ENCODE measurements at regions not wholly inside any gene's neighbourhood (a gene's known extent, or its start where the extent isn't known, plus 50 kb on each side); places are given as distances from the start of the nearest gene placed in this dataset.

DNA sequence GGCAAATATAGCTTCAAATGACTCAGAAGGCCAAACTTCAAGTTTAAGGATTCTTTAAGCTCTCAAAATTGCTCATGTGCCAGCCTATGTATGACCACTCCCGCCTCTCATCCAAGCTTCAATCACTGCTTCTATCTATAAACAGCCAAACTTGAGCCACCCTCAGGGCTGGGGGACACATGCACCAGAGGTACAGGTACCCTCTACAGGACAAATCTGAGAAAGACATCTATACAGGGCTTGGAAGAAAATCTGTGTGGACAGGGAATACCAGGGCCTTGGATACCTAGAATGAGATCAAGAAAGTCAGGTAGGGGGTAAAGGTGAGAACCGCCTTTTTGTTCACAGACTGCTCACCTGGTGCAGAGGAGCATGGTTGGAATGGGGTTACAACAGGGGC lies 217.9 kb downstream of the ATPSCKMT start:
- H3K4me1 ChIP-seq (ENCODE audit: low read depth, poor library complexity, severe bottlenecking), result no peaks in the 10 kb centered on the region
- no peaks in the 10 kb centered on the region for H3K36me3 ChIP-seq (ENCODE audit: insufficient read depth)
- no peaks in the 10 kb centered on the region for H3K79me2 ChIP-seq (ENCODE audit: insufficient read depth, low read depth)
- no peaks in the 10 kb centered on the region for H4K20me1 ChIP-seq (ENCODE audit: insufficient read depth)
- H3K4me3 ChIP-seq (IDR thresholded peaks at IDR 0.05; ENCODE audit: insufficient read depth, low read depth, low read length), result no peak overlapping the region
- no peak overlapping the region for H2AFZ ChIP-seq (ENCODE audit: low read depth)
- no peak overlapping the region for H3K9ac ChIP-seq
- H3K4me2 ChIP-seq, result no peak overlapping the region
- H3K27me3 ChIP-seq (ENCODE audit: insufficient read depth, low read depth), result no peaks in the 10 kb centered on the region
- no peak overlapping the region for H3K27ac ChIP-seq
- TF ChIP-seq, protein P1, sequence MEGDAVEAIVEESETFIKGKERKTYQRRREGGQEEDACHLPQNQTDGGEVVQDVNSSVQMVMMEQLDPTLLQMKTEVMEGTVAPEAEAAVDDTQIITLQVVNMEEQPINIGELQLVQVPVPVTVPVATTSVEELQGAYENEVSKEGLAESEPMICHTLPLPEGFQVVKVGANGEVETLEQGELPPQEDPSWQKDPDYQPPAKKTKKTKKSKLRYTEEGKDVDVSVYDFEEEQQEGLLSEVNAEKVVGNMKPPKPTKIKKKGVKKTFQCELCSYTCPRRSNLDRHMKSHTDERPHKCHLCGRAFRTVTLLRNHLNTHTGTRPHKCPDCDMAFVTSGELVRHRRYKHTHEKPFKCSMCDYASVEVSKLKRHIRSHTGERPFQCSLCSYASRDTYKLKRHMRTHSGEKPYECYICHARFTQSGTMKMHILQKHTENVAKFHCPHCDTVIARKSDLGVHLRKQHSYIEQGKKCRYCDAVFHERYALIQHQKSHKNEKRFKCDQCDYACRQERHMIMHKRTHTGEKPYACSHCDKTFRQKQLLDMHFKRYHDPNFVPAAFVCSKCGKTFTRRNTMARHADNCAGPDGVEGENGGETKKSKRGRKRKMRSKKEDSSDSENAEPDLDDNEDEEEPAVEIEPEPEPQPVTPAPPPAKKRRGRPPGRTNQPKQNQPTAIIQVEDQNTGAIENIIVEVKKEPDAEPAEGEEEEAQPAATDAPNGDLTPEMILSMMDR (conservative IDR thresholded peaks at IDR 0.05; ENCODE audit: low read depth, low read length), result no peak

DNA sequence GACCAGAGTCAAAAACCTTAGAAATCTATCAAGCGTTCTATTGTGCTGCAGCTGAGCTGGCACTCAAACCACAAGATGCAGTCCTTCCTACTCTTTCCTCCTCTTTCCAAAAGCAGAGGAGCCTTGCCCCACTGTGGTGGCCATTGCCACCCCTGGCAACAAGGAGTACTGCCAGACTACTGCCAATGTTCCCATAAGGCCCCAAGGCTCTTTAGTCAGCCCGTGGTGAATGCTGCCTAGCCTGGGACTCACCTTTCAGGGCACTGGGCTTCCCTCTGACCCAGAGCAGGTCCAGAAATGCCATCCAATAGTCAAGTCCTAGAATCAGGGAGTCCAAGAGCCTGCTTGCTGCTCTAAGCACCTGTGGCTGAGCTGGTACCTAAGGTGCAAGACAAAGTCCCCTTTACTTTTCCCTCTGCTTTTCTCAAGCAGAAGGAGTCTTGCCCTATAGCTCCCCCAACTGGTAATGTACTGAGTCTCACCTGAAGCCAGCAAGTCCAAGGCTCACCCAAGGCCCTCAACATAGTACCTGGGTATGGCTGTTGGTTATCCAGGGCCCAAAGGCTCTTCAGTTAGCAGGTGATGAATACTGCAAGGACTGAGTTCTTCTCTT lies 219.4 kb downstream of the ATPSCKMT start:
- Histone ChIP-seq H3K27ac (no peak overlapping the region), H3K4me3 (IDR thresholded peaks at IDR 0.05; ENCODE audit: insufficient read depth, low read depth, low read length) (no peak overlapping the region), H4K20me1 (ENCODE audit: insufficient read depth) (no peaks in the 10 kb centered on the region), H3K9ac (no peak overlapping the region), H3K79me2 (ENCODE audit: insufficient read depth, low read depth) (no peaks in the 10 kb centered on the region), H2AFZ (ENCODE audit: low read depth) (no peak overlapping the region), H3K4me2 (no peak overlapping the region), H3K27me3 (ENCODE audit: insufficient read depth, low read depth) (no peaks in the 10 kb centered on the region), H3K36me3 (ENCODE audit: insufficient read depth) (no peaks in the 10 kb centered on the region), H3K4me1 (ENCODE audit: low read depth, poor library complexity, severe bottlenecking) (no peaks in the 10 kb centered on the region)
- TF ChIP-seq, protein P1 (conservative IDR thresholded peaks at IDR 0.05; ENCODE audit: low read depth, low read length), result peak; percentile 32; the same call in 1 of the 2 replicates

DNA sequence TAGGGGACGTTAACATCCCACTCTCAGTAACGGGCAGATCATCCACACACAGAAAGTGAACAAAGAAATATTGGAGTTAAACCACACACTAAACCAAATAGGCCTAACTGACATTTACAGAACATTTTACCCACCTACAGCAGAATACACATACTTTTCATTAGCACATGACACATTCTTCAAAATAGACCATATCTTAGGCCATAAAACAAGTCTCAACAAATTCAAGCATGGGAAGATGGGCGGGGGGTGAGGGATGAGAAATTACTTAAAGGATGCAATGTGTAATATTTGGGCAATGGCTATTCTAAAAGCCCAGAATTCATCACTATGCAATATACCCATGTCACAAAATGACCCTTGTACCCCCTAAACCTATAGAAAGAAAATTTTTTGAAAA lies 226.2 kb downstream of the ATPSCKMT start:
- Histone ChIP-seq H2AFZ (ENCODE audit: low read depth) (no peak overlapping the region), H3K27me3 (ENCODE audit: insufficient read depth, low read depth) (no peaks in the 10 kb centered on the region), H3K4me2 (no peak overlapping the region), H3K36me3 (ENCODE audit: insufficient read depth) (no peaks in the 10 kb centered on the region), H3K4me1 (ENCODE audit: low read depth, poor library complexity, severe bottlenecking) (no peaks in the 10 kb centered on the region), H3K4me3 (IDR thresholded peaks at IDR 0.05; ENCODE audit: insufficient read depth, low read depth, low read length) (no peak overlapping the region), H3K27ac (no peak overlapping the region), H3K79me2 (ENCODE audit: insufficient read depth, low read depth) (no peaks in the 10 kb centered on the region), H3K9ac (no peak overlapping the region), H4K20me1 (ENCODE audit: insufficient read depth) (no peaks in the 10 kb centered on the region)
- TF ChIP-seq, protein P1 (conservative IDR thresholded peaks at IDR 0.05; ENCODE audit: low read depth, low read length), result no peak

DNA sequence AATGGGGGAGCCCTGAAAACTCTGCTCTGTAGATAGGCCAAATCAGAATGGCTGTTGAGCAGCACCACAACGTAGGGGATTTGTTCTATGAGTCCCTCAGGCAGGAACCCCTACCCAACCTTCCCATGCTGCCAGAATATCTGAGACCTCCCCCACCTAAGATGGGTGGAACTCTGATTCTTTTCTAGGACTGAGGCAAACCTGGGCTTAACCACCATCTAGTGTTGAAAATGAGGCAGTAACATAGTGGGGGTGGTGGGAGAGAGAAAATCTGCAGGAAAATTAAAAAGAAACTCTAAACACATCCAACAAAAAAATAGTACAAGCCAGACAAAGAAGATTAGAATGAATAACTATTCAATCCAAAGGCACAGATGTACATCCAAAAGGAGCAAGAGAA lies 228.4 kb downstream of the ATPSCKMT start:
- Histone ChIP-seq H2AFZ (ENCODE audit: low read depth) (no peak overlapping the region), H4K20me1 (ENCODE audit: insufficient read depth) (no peaks in the 10 kb centered on the region)

More for the DNA sequence above, 228.4 kb downstream of the ATPSCKMT start:
- H3K79me2 ChIP-seq (ENCODE audit: insufficient read depth, low read depth), result no peaks in the 10 kb centered on the region
- no peak overlapping the region for H3K27ac ChIP-seq
- H3K36me3 ChIP-seq (ENCODE audit: insufficient read depth), result no peaks in the 10 kb centered on the region
- TF ChIP-seq, protein P1 (conservative IDR thresholded peaks at IDR 0.05; ENCODE audit: low read depth, low read length), result no peak
- no peaks in the 10 kb centered on the region for H3K4me1 ChIP-seq (ENCODE audit: low read depth, poor library complexity, severe bottlenecking)
- H3K4me2 ChIP-seq, result no peak overlapping the region
- no peak overlapping the region for H3K9ac ChIP-seq
- H3K4me3 ChIP-seq (IDR thresholded peaks at IDR 0.05; ENCODE audit: insufficient read depth, low read depth, low read length), result no peak overlapping the region
- no peaks in the 10 kb centered on the region for H3K27me3 ChIP-seq (ENCODE audit: insufficient read depth, low read depth)
